GM19099 (cell line): ENCODE measurements at regions not wholly inside any gene's neighbourhood (a gene's known extent, or its start where the extent isn't known, plus 50 kb on each side); places are given as distances from the start of the nearest gene placed in this dataset.

Experiments
- POLR2A ChIP-seq: IDR thresholded peaks from 3 replicates; pipeline ENCODE4 v1.6.1; 2011; ENCODE audit warnings: low read depth; ENCODE audit not compliant: insufficient read length; ENCODE audit errors: extremely low read depth

- peak; percentile 13 for TF ChIP-seq POLR2A
Observed at GRCh38 chr3:177441813-177442646, 244.7 kb upstream of the TBL1XR1 start.

GRCh38 chr3:177443469-177443868 is 246.2 kb upstream of the TBL1XR1 start:
- TF ChIP-seq POLR2A, result no peak

GRCh38 chr3:177444696-177445095 is 247.4 kb upstream of the TBL1XR1 start:
- no peak for TF ChIP-seq POLR2A

GRCh38 chr3:177445549-177445948 is 248.3 kb upstream of the TBL1XR1 start:
- TF ChIP-seq POLR2A, result no peak

- TF ChIP-seq POLR2A, result no peak
Observed at GRCh38 chr3:177446165-177446601, 248.9 kb upstream of the TBL1XR1 start.

GRCh38 chr3:177447938-177448337 is 250.7 kb upstream of the TBL1XR1 start:
- TF ChIP-seq POLR2A, result no peak

- no peak for TF ChIP-seq POLR2A
Observed at GRCh38 chr3:177448987-177449359, 251.7 kb upstream of the TBL1XR1 start.

- TF ChIP-seq POLR2A, result no peak
Observed at GRCh38 chr3:177449360-177450006, 252.2 kb upstream of the TBL1XR1 start.

GRCh38 chr3:177451301-177451750 is 254.0 kb upstream of the TBL1XR1 start:
- no peak for TF ChIP-seq POLR2A

- TF ChIP-seq POLR2A, result no peak
Observed at GRCh38 chr3:177451864-177452830, 254.9 kb upstream of the TBL1XR1 start.

- TF ChIP-seq POLR2A, result no peak
Observed at GRCh38 chr3:177452831-177453450, 255.7 kb upstream of the TBL1XR1 start.

- TF ChIP-seq POLR2A, result no peak
Observed at GRCh38 chr3:177453451-177453844, 256.2 kb upstream of the TBL1XR1 start.

- TF ChIP-seq POLR2A, result no peak
Observed at GRCh38 chr3:177459401-177459800, 262.1 kb upstream of the TBL1XR1 start.

- no peak for TF ChIP-seq POLR2A
Observed at GRCh38 chr3:177460047-177460446, 262.8 kb upstream of the TBL1XR1 start.

GRCh38 chr3:177461765-177462164 is 264.5 kb upstream of the TBL1XR1 start:
- no peak for TF ChIP-seq POLR2A
